Endothelial cell of umbilical vein (primary cell): ENCODE measurements at regions not wholly inside any gene's neighbourhood (a gene's known extent, or its start where the extent isn't known, plus 50 kb on each side); places are given as distances from the start of the nearest gene placed in this dataset.

ENCODE experiments used
- BruUV-seq: library from RNA; stranded (reverse); fragments of 400-500 nt; replicated peaks from 2 replicates; lab custom pipeline; 2021; lab: Mats Ljungman, UMichigan
- CTCF ChIA-PET: fragments of 300-600, 350-600 bp; sonication (Branson Sonifier 250); formaldehyde crosslinking; loops from one replicate; lab custom pipeline; 2021; ENCODE audit warnings: antibody characterized with exemption, inconsistent platforms; lab: Charles Lee
- POLR2A ChIA-PET: fragments of 300-600, 350-600 bp; sonication (Branson Sonifier 250); formaldehyde crosslinking; loops from one replicate; lab custom pipeline; 2021; ENCODE audit warnings: antibody characterized with exemption, inconsistent platforms; lab: Charles Lee
- DNase-seq: peaks from one replicate; pipeline ENCODE4 v3.0.0-alpha.2; 2011; ENCODE audit warnings: low read depth, low spot score
- FAIRE-seq: peaks from 2 replicates; lab custom pipeline; 2011; peaks lifted over from hg19 to GRCh38; lab: Jason Lieb, UNC
- H2AFZ ChIP-seq: 2 replicates; pipeline ENCODE4 v1.6.0; 2012; ENCODE audit warnings: low read depth, low read length, control low read depth, inconsistent platforms
- H3K27ac ChIP-seq: 2 replicates; pipeline ENCODE4 v1.5.1; 2011; ENCODE audit warnings: low read depth, mild to moderate bottlenecking, control low read depth, low read length, moderate library complexity; ENCODE audit not compliant: insufficient read depth
- H3K27me3 ChIP-seq, 2 experiments: 2 replicates each; pipeline versions ENCODE4 v1.6.0 to v1.6.1; 2011; ENCODE audit warnings: low read length in 2 of 2, mixed read lengths in 1 of 2; ENCODE audit not compliant: control insufficient read depth in 2 of 2, insufficient read depth in 2 of 2
- H3K36me3 ChIP-seq, 2 experiments: 2 replicates in 1 of 2; 3 replicates in 1 of 2; pipeline ENCODE4 v1.5.1; 2011; ENCODE audit warnings: low read length in 2 of 2, mild to moderate bottlenecking in 1 of 2, moderate library complexity in 1 of 2; ENCODE audit not compliant: control insufficient read depth in 2 of 2, insufficient read depth in 2 of 2; ENCODE audit errors: extremely low read depth in 1 of 2
- H3K4me1 ChIP-seq: 3 replicates; pipeline ENCODE4 v1.5.1; 2011; ENCODE audit warnings: mild to moderate bottlenecking, low read length; ENCODE audit not compliant: control insufficient read depth, insufficient read depth; ENCODE audit errors: extremely low read depth
- H3K4me2 ChIP-seq: 2 replicates; pipeline ENCODE4 v1.6.1; 2011; ENCODE audit warnings: low read length, control low read depth, mixed read lengths; ENCODE audit not compliant: insufficient read depth
- H3K4me3 ChIP-seq, 3 experiments: fragments of 200-600 bp in 1 of 3; sonication (generic), shearing (Covaris generic) in 1 of 3; replicated peaks in 1 of 3; 2 replicates each; pipeline ENCODE4 v1.5.1; 2011 to 2016; ENCODE audit warnings: control low read depth in 3 of 3, low read length in 3 of 3, mild to moderate bottlenecking in 2 of 3, inconsistent platforms in 1 of 3, low read depth in 1 of 3, moderate library complexity in 1 of 3; ENCODE audit not compliant: insufficient read depth in 1 of 3
- H3K79me2 ChIP-seq: 2 replicates; pipeline ENCODE4 v1.6.0; 2012; ENCODE audit warnings: low read length, inconsistent platforms; ENCODE audit not compliant: control insufficient read depth, insufficient read depth
- H3K9ac ChIP-seq: replicated peaks from 2 replicates; pipeline ENCODE3; 2011; ENCODE audit warnings: low read length, control low read depth; ENCODE audit not compliant: insufficient read depth; ENCODE audit errors: extremely low read depth
- H3K9me1 ChIP-seq: replicated peaks from 3 replicates; pipeline ENCODE4 v1.6.0; 2011; ENCODE audit warnings: mild to moderate bottlenecking, low read length; ENCODE audit not compliant: control insufficient read depth, insufficient read depth; ENCODE audit errors: extremely low read depth
- H3K9me3 ChIP-seq: replicated peaks from 2 replicates; pipeline ENCODE4 v1.5.1; 2012; ENCODE audit warnings: low read length, inconsistent platforms; ENCODE audit not compliant: control insufficient read depth, insufficient read depth
- H4K20me1 ChIP-seq: replicated peaks from 2 replicates; pipeline ENCODE3; 2011; ENCODE audit warnings: mild to moderate bottlenecking, low read length; ENCODE audit not compliant: control insufficient read depth, insufficient read depth; ENCODE audit errors: extremely low read depth
- CTCF ChIP-seq, 2 donors: IDR thresholded peaks; 1 replicate in 1 of 2; 2 replicates in 1 of 2; pipeline ENCODE4 v1.5.1; 2011; ENCODE audit warnings: low read length in 2 of 2, mild to moderate bottlenecking in 2 of 2, moderate library complexity in 2 of 2, control low read depth in 1 of 2, inconsistent platforms in 1 of 2, low read depth in 1 of 2; ENCODE audit not compliant: insufficient read depth in 1 of 2; ENCODE audit errors: extremely low read depth in 1 of 2
- EZH2 ChIP-seq: IDR thresholded peaks from 2 replicates; pipeline ENCODE4 v1.6.1; 2012; ENCODE audit warnings: borderline replicate concordance, low read depth, mild to moderate bottlenecking, moderate library complexity, low read length, inconsistent platforms; ENCODE audit not compliant: severe bottlenecking
- FOS ChIP-seq: IDR thresholded peaks from 2 replicates; pipeline ENCODE4 v1.6.1; 2011; ENCODE audit warnings: mild to moderate bottlenecking, low read length, moderate library complexity, borderline replicate concordance; ENCODE audit not compliant: insufficient read depth
- GATA2 ChIP-seq: IDR thresholded peaks from 2 replicates; pipeline ENCODE4 v1.7.0; 2011; ENCODE audit warnings: low read depth, mild to moderate bottlenecking, moderate library complexity, mixed read lengths, low read length; ENCODE audit not compliant: insufficient read length, insufficient read depth
- JUN ChIP-seq: IDR thresholded peaks from 2 replicates; pipeline ENCODE4 v1.6.1; 2011; ENCODE audit warnings: borderline replicate concordance, low read depth; ENCODE audit not compliant: insufficient read length, insufficient read depth
- MAX ChIP-seq: IDR thresholded peaks from 2 replicates; pipeline ENCODE4 v1.6.1; 2011; ENCODE audit not compliant: insufficient read depth, insufficient read length
- MYC ChIP-seq: IDR thresholded peaks from one replicate; pipeline ENCODE4 v1.6.1; 2011; ENCODE audit warnings: mild to moderate bottlenecking, low read depth, low read length
- POLR2A ChIP-seq: IDR thresholded peaks from 2 replicates; pipeline ENCODE4 v1.6.1; 2012; ENCODE audit warnings: low read depth, mild to moderate bottlenecking, control low read depth, low read length
- POLR2AphosphoS5 ChIP-seq: IDR thresholded peaks from 2 replicates; pipeline ENCODE4 v1.6.1; 2012; ENCODE audit warnings: low read depth, mild to moderate bottlenecking, control low read depth, low read length, moderate library complexity; ENCODE audit not compliant: insufficient read depth
- dilution Hi-C: fragments of 300-500 bp; cut with MboI; formaldehyde crosslinking; loops from one replicate; pipeline ENCODE4 v1.15.0; 2019; ENCODE audit warnings: low sequenced_read_pairs; ENCODE audit not compliant: extremely low pct_ligation_motif_present
- intact Hi-C: fragments of 100-400 bp; cut with micrococcal nuclease; formaldehyde crosslinking; loops from one replicate; pipeline ENCODE4 v1.10.0; 2022

- ChIA-PET CTCF (no interaction called here), POLR2A (no interaction called here)
- no peak for DNase-seq
- dilution Hi-C loops (no loop called here), intact Hi-C loops (no loop called here)
- H3K79me2 ChIP-seq: no peaks in the 10 kb centered on the region
- peaks cover 0 to 3% of the 10 kb centered on the region in 2 experiments for H3K27me3 ChIP-seq
- no peak overlapping the region for H3K9ac ChIP-seq
- H3K4me1 ChIP-seq: no peaks in the 10 kb centered on the region
- H3K4me2 ChIP-seq: no peak overlapping the region
- no peak overlapping the region for H3K4me3 ChIP-seq
- BruUV-seq: no TSS peak
- H3K9me1 ChIP-seq: no peaks in the 10 kb centered on the region
- no peak overlapping the region for H2AFZ ChIP-seq
- no peaks in the 10 kb centered on the region for H4K20me1 ChIP-seq
- no peaks in the 10 kb centered on the region for H3K9me3 ChIP-seq
- no peak overlapping the region for H3K27ac ChIP-seq
- no peaks in the 10 kb centered on the region for H3K36me3 ChIP-seq
- FAIRE-seq: no peak
- TF ChIP-seq EZH2 (no peak), JUN (peak; percentile 30)
Observed at GRCh38 chr1:117290890-117291289, 76.4 kb upstream of the MAN1A2 start.

GRCh38 chr1:117289316-117289870 is 77.9 kb upstream of the MAN1A2 start:
- no peaks in the 10 kb centered on the region for H3K4me1 ChIP-seq
- intact Hi-C loops (no loop called here), dilution Hi-C loops (no loop called here)
- H3K9ac ChIP-seq: no peak overlapping the region
- no peak overlapping the region for H3K4me3 ChIP-seq
- POLR2A ChIA-PET: no interaction called here
- CTCF ChIA-PET: no interaction called here
- no peaks in the 10 kb centered on the region for H3K79me2 ChIP-seq
- peaks cover 0 to 1% of the 10 kb centered on the region in 2 experiments for H3K27me3 ChIP-seq
- no peaks in the 10 kb centered on the region for H3K9me3 ChIP-seq
- DNase-seq (no peak), FAIRE-seq (no peak)
- H3K4me2 ChIP-seq: no peak overlapping the region
- no peaks in the 10 kb centered on the region for H3K9me1 ChIP-seq
- no peaks in the 10 kb centered on the region for H3K36me3 ChIP-seq
- no TSS peak for BruUV-seq
- TF ChIP-seq CTCF (IDR thresholded peaks at IDR 0.05; ENCODE audit: extremely low read depth in 1 of 2, insufficient read depth in 1 of 2, low read depth in 1 of 2, low read length in 2 of 2) (no peak), POLR2AphosphoS5 (no peak), POLR2A (no peak), EZH2 (no peak), FOS (no peak), MAX (no peak), GATA2 (no peak), JUN (no peak), MYC (no peak)
- no peaks in the 10 kb centered on the region for H4K20me1 ChIP-seq
- no peak overlapping the region for H2AFZ ChIP-seq
- no peak overlapping the region for H3K27ac ChIP-seq
